OCI-LY3 (cell line): ENCODE measurements at regions not wholly inside any gene's neighbourhood (a gene's known extent, or its start where the extent isn't known, plus 50 kb on each side); places are given as distances from the start of the nearest gene placed in this dataset.

Experiments
- H2AFZ ChIP-seq: fragments of 200-600, 300-600 bp; shearing (Covaris generic); 2 replicates; pipeline ENCODE4 v1.6.0; 2014; ENCODE audit warnings: antibody characterized with exemption, low read depth, low read length
- H3K27ac ChIP-seq: fragments of 200-600, 300-600 bp; sonication (generic); 2 replicates; pipeline ENCODE4 v1.5.1; 2014; ENCODE audit warnings: mild to moderate bottlenecking, low read length, moderate library complexity, mixed read lengths
- H3K27me3 ChIP-seq: fragments of 200-600, 300-600 bp; sonication (generic); 2 replicates; pipeline ENCODE4 v1.6.1; 2014; ENCODE audit warnings: low read depth, low read length, mixed read lengths
- H3K36me3 ChIP-seq: fragments of 200-600, 300-600 bp; sonication (generic); replicated peaks from 2 replicates; pipeline ENCODE3; 2014; ENCODE audit warnings: low read depth, low read length, mixed read lengths
- H3K4me1 ChIP-seq: fragments of 300-600, 200-600 bp; sonication (generic); 2 replicates; pipeline ENCODE4 v1.6.1; 2014; ENCODE audit warnings: low read length, mixed read lengths
- H3K4me2 ChIP-seq: fragments of 200-600, 300-600 bp; sonication (generic); 2 replicates; pipeline ENCODE4 v1.6.1; 2014; ENCODE audit warnings: low read length, mixed read lengths
- H3K4me3 ChIP-seq: fragments of 300-600, 200-600 bp; sonication (generic); 2 replicates; pipeline ENCODE4 v1.5.1; 2014; ENCODE audit warnings: antibody characterized with exemption, mild to moderate bottlenecking, low read length, moderate library complexity
- H3K79me2 ChIP-seq: fragments of 300-600, 200-600 bp; shearing (Covaris generic); 2 replicates; pipeline ENCODE4 v1.6.1; 2014; ENCODE audit warnings: mild to moderate bottlenecking, low read length, mixed read lengths
- H3K9ac ChIP-seq: fragments of 300-600, 200-600 bp; shearing (Covaris generic); 2 replicates; pipeline ENCODE4 v1.6.0; 2014; ENCODE audit warnings: mild to moderate bottlenecking, low read length, moderate library complexity
- H3K9me3 ChIP-seq: fragments of 200-600, 300-600 bp; shearing (Covaris generic); 2 replicates; pipeline ENCODE4 v1.6.1; 2014; ENCODE audit warnings: low read length, mixed read lengths; ENCODE audit not compliant: insufficient read depth
- H4K20me1 ChIP-seq: fragments of 200-600, 300-600 bp; sonication (generic); 2 replicates; pipeline ENCODE4 v1.6.1; 2016; ENCODE audit warnings: low read length, mixed read lengths; ENCODE audit not compliant: insufficient read depth
- EZH2phosphoT487 ChIP-seq: fragments of 200-600 bp; shearing (Covaris generic); IDR thresholded peaks from 2 replicates; pipeline ENCODE4 v1.6.1; 2018; ENCODE audit warnings: antibody characterized with exemption, mixed run types, low read depth
- TF ChIP-seq, protein P1 (sequence below): fragments of 200-600, 300-600 bp; sonication (generic); IDR thresholded peaks from 2 replicates; pipeline ENCODE4 v1.5.1; 2014; ENCODE audit warnings: antibody characterized with exemption, low read length, low read depth

DNA sequence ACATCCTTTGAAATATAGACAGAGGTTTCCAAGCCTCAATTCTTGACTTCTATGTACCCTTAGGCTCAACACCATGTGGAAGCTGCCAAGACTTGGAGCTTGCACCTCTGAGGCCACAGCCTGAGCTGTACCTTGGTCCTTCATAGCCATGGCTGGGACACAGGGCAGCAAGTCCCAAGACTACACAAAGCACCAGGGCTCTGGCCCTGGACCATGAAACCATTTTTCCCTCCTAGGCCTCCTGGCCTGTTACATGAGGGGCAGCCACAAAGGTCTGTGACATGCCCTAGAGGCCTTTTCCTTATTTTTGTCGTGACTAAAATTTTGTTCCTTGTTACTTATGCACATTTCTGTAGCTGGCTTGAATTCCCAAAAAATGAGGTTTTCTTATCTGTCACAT, 953.1 kb upstream of the ADGRL4 start:
- Histone ChIP-seq H3K36me3 (no peaks in the 10 kb centered on the region), H3K4me2 (no peak overlapping the region), H3K9ac (no peak overlapping the region), H3K79me2 (no peaks in the 10 kb centered on the region), H3K27ac (no peak overlapping the region), H3K4me1 (no peaks in the 10 kb centered on the region), H3K27me3 (no peaks in the 10 kb centered on the region), H4K20me1 (no peaks in the 10 kb centered on the region), H2AFZ (no peak overlapping the region), H3K4me3 (no peak overlapping the region), H3K9me3 (no peaks in the 10 kb centered on the region)
- no peak for TF ChIP-seq EZH2phosphoT487
- TF ChIP-seq, protein P1, sequence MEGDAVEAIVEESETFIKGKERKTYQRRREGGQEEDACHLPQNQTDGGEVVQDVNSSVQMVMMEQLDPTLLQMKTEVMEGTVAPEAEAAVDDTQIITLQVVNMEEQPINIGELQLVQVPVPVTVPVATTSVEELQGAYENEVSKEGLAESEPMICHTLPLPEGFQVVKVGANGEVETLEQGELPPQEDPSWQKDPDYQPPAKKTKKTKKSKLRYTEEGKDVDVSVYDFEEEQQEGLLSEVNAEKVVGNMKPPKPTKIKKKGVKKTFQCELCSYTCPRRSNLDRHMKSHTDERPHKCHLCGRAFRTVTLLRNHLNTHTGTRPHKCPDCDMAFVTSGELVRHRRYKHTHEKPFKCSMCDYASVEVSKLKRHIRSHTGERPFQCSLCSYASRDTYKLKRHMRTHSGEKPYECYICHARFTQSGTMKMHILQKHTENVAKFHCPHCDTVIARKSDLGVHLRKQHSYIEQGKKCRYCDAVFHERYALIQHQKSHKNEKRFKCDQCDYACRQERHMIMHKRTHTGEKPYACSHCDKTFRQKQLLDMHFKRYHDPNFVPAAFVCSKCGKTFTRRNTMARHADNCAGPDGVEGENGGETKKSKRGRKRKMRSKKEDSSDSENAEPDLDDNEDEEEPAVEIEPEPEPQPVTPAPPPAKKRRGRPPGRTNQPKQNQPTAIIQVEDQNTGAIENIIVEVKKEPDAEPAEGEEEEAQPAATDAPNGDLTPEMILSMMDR, result no peak

DNA sequence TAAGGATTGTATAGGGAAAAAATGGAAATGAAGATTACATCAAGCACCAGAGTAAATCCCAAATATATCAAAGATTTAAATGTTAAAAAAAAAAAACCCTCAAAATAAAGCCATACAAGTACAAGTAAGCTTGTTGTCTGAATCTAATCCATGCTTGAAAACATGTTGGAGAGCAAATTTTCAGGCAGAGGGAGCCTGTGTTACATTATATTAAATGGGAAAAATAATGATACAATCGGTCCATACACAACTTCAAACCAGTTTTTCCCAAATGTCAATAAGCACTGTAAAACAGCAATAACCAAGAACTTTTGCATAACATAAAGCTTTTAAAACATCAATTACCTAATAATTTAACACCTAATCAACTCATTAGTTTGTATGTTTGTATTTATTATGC, 949.4 kb upstream of the ADGRL4 start:
- no peak overlapping the region for H3K27ac ChIP-seq
- no peaks in the 10 kb centered on the region for H4K20me1 ChIP-seq
- no peak overlapping the region for H3K9ac ChIP-seq
- no peaks in the 10 kb centered on the region for H3K4me1 ChIP-seq
- H3K27me3 ChIP-seq, result no peaks in the 10 kb centered on the region
- no peak overlapping the region for H3K4me3 ChIP-seq
- no peak overlapping the region for H3K4me2 ChIP-seq
- no peaks in the 10 kb centered on the region for H3K9me3 ChIP-seq
- TF ChIP-seq, protein P1, result no peak
- no peak for TF ChIP-seq EZH2phosphoT487
- no peaks in the 10 kb centered on the region for H3K36me3 ChIP-seq
- H3K79me2 ChIP-seq, result no peaks in the 10 kb centered on the region
- no peak overlapping the region for H2AFZ ChIP-seq

DNA sequence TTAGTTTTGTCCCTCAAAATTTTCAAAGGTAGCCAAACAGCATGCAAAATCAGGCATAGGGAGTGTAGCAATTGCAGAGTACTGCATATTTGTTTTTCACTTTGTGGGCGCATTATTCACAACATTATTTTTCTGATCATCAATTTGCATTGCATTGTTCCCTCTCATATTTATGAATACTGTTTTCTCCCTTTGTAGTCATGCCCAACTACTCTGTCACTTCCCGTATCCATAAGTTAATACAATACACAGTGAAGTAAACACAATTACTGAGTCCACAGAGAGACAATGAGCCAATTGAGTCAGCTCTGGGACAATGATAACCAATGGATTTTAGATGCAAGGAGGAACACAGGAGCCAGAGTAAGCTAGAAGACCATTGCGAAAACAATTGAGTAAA, 944.0 kb upstream of the ADGRL4 start:
- no peaks in the 10 kb centered on the region for H3K4me1 ChIP-seq
- H3K79me2 ChIP-seq, result no peaks in the 10 kb centered on the region
- no peak overlapping the region for H3K4me3 ChIP-seq
- no peaks in the 10 kb centered on the region for H3K27me3 ChIP-seq
- no peak overlapping the region for H2AFZ ChIP-seq
- TF ChIP-seq EZH2phosphoT487, result no peak
- TF ChIP-seq, protein P1, result no peak
- H4K20me1 ChIP-seq, result no peaks in the 10 kb centered on the region
- H3K9me3 ChIP-seq, result no peaks in the 10 kb centered on the region
- no peak overlapping the region for H3K27ac ChIP-seq
- H3K36me3 ChIP-seq, result no peaks in the 10 kb centered on the region
- H3K4me2 ChIP-seq, result no peak overlapping the region
- no peak overlapping the region for H3K9ac ChIP-seq

DNA sequence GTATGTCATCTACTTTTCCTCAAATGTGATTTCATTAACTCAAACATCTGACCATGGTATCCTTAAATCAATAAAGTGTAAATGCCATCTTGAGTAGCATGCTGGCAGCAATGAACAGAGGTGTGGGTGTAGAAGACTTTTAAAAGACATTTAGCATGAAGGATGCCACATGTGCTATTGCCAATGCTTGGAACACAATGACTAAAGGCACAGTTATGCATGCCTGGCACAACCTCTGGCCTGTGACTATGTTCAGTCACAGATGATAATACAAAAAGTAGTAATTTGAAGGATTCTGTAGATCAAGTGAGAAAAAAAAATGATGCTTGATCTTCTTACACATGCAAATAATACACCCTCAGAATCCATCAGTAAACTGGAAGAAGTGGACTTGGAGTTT, 938.9 kb upstream of the ADGRL4 start:
- Histone ChIP-seq H2AFZ (no peak overlapping the region), H3K36me3 (no peaks in the 10 kb centered on the region), H3K4me2 (no peak overlapping the region), H3K4me3 (no peak overlapping the region), H3K79me2 (no peaks in the 10 kb centered on the region), H3K9ac (no peak overlapping the region), H3K4me1 (no peaks in the 10 kb centered on the region), H4K20me1 (no peaks in the 10 kb centered on the region), H3K9me3 (no peaks in the 10 kb centered on the region), H3K27ac (no peak overlapping the region), H3K27me3 (no peaks in the 10 kb centered on the region)
- TF ChIP-seq, protein P1, result no peak
- TF ChIP-seq EZH2phosphoT487, result no peak
